Fibroblast of lung (primary cell): ENCODE measurements at regions not wholly inside any gene's neighbourhood (a gene's known extent, or its start where the extent isn't known, plus 50 kb on each side); places are given as distances from the start of the nearest gene placed in this dataset.
A peak's percentile ranks its signal among the peaks of the same experiment; 100 is the strongest.
"Not testable (repeated sequence)": the region's sequence is repeated elsewhere in the genome, so short reads cannot be mapped to it uniquely, and the experiment has no call there.

Experiments
- DNase-seq, 2 donors: peaks; one replicate each; pipeline versions ENCODE4 v3.0.0 to v3.0.0-alpha.2; 2010; ENCODE audit warnings: low read depth in 2 of 2
- H2AFZ ChIP-seq: 2 replicates; pipeline ENCODE4 v1.5.1; 2012; ENCODE audit warnings: low read length, control low read depth, inconsistent platforms
- H3K27ac ChIP-seq: 2 replicates; pipeline ENCODE4 v1.5.1; 2011; ENCODE audit warnings: low read length, control low read depth; ENCODE audit not compliant: insufficient read depth
- H3K27me3 ChIP-seq: 2 replicates; pipeline ENCODE4 v1.5.1; 2011; ENCODE audit warnings: mild to moderate bottlenecking, low read length; ENCODE audit not compliant: control insufficient read depth, insufficient read depth
- H3K36me3 ChIP-seq: 2 replicates; pipeline ENCODE4 v1.5.1; 2011; ENCODE audit warnings: low read length; ENCODE audit not compliant: control insufficient read depth, insufficient read depth
- H3K4me1 ChIP-seq: 2 replicates; pipeline ENCODE4 v1.5.1; 2011; ENCODE audit warnings: low read length; ENCODE audit not compliant: control insufficient read depth, insufficient read depth; ENCODE audit errors: extremely low read depth
- H3K4me2 ChIP-seq: 2 replicates; pipeline ENCODE4 v1.5.1; 2011; ENCODE audit warnings: low read length, control low read depth; ENCODE audit not compliant: insufficient read depth; ENCODE audit errors: extremely low read depth
- H3K4me3 ChIP-seq, 4 experiments: fragments of 200-600 bp in 1 of 4; sonication (generic) in 1 of 4; replicated peaks in 1 of 4; 2 replicates each; pipeline ENCODE4 v1.5.1; 2011 to 2016; ENCODE audit warnings: low read length in 4 of 4, low read depth in 3 of 4, mild to moderate bottlenecking in 3 of 4, control low read depth in 2 of 4, inconsistent platforms in 1 of 4, mixed read lengths in 1 of 4; ENCODE audit not compliant: insufficient read depth in 1 of 4; ENCODE audit errors: control extremely low read depth in 1 of 4
- H3K79me2 ChIP-seq: 2 replicates; pipeline ENCODE4 v1.5.1; 2012; ENCODE audit warnings: mild to moderate bottlenecking, low read length, inconsistent platforms; ENCODE audit not compliant: control insufficient read depth, insufficient read depth
- H3K9ac ChIP-seq: 2 replicates; pipeline ENCODE4 v1.5.1; 2011; ENCODE audit warnings: mild to moderate bottlenecking, low read length, control low read depth; ENCODE audit not compliant: insufficient read depth
- H3K9me3 ChIP-seq: 2 replicates; pipeline ENCODE4 v1.5.1; 2012; ENCODE audit warnings: low read depth, low read length; ENCODE audit not compliant: control insufficient read depth, insufficient read depth
- H4K20me1 ChIP-seq: 2 replicates; pipeline ENCODE4 v1.5.1; 2011; ENCODE audit warnings: low read length; ENCODE audit not compliant: control insufficient read depth, insufficient read depth; ENCODE audit errors: extremely low read depth
- EZH2 ChIP-seq: IDR thresholded peaks from 2 replicates; pipeline ENCODE4 v1.5.1; 2012; ENCODE audit warnings: low read length, control low read depth, mild to moderate bottlenecking; ENCODE audit errors: missing control alignments
- TF ChIP-seq, protein P1 (sequence below), 2 donors: IDR thresholded peaks in 1 of 2; conservative IDR thresholded peaks in 1 of 2; 1 replicate in 1 of 2; 2 replicates in 1 of 2; pipeline ENCODE4 v1.5.1; 2011 to 2012; ENCODE audit warnings: low read length in 2 of 2, control low read depth in 1 of 2, inconsistent platforms in 1 of 2, low read depth in 1 of 2, mild to moderate bottlenecking in 1 of 2

DNA sequence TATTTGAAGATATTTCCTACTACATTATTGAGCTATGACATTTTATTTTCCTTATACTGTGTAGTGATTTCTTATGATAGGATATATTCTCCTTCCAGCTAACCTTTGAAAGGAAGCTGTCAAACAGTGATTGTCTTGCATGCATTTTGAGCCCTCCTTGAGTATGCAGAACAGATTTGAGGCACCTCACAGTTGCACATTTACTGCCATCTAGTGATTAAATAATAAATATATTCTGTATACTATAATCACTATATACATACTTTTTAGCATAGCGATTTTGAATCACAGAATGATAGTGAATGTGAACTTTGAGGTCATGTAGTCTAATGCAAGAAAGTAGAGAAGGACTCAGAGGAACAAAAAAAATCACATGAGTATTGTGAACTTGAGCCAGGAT is 268.4 kb upstream of the CDH19 start:
- Histone ChIP-seq H3K79me2 (no peaks in the 10 kb centered on the region), H3K27ac (no peak overlapping the region), H3K4me3 (no peak overlapping the region), H2AFZ (no peak overlapping the region), H3K27me3 (no peaks in the 10 kb centered on the region), H3K36me3 (no peaks in the 10 kb centered on the region), H3K4me1 (no peaks in the 10 kb centered on the region), H4K20me1 (no peaks in the 10 kb centered on the region), H3K4me2 (no peak overlapping the region), H3K9me3 (no peaks in the 10 kb centered on the region), H3K9ac (no peak overlapping the region)
- DNase-seq, result peak; percentile 16 to 19
- no peak for TF ChIP-seq EZH2
- TF ChIP-seq, protein P1, sequence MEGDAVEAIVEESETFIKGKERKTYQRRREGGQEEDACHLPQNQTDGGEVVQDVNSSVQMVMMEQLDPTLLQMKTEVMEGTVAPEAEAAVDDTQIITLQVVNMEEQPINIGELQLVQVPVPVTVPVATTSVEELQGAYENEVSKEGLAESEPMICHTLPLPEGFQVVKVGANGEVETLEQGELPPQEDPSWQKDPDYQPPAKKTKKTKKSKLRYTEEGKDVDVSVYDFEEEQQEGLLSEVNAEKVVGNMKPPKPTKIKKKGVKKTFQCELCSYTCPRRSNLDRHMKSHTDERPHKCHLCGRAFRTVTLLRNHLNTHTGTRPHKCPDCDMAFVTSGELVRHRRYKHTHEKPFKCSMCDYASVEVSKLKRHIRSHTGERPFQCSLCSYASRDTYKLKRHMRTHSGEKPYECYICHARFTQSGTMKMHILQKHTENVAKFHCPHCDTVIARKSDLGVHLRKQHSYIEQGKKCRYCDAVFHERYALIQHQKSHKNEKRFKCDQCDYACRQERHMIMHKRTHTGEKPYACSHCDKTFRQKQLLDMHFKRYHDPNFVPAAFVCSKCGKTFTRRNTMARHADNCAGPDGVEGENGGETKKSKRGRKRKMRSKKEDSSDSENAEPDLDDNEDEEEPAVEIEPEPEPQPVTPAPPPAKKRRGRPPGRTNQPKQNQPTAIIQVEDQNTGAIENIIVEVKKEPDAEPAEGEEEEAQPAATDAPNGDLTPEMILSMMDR (conservative IDR thresholded peaks at IDR 0.05 in 1 of 2, IDR thresholded peaks at IDR 0.05 in 1 of 2; ENCODE audit: low read depth in 1 of 2, low read length in 2 of 2), result no peak

DNA sequence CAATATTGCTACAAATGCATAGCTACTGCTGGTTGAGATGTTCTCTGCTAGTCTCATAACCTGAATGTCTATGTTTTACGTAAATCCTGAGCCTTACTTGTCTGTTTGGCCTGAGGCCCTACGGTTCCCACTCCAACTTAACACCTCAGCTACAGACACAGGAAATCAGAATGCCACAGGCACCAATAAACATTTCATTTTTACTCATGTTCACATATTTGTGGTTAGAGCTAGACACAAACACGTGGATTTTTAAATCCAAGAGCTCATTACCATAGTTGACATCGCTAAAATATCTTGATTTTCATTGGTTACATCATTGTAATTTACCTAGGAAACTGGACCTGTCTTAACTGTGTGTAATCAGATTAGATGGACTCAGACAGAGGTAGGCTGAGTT is 263.8 kb upstream of the CDH19 start:
- DNase-seq, result peak in 1 of 2 donors; percentile 79
- H3K27ac ChIP-seq, result no peak overlapping the region
- H2AFZ ChIP-seq, result no peak overlapping the region
- no peaks in the 10 kb centered on the region for H3K4me1 ChIP-seq
- H4K20me1 ChIP-seq, result no peaks in the 10 kb centered on the region
- H3K36me3 ChIP-seq, result no peaks in the 10 kb centered on the region
- H3K79me2 ChIP-seq, result no peaks in the 10 kb centered on the region
- no peak overlapping the region for H3K4me2 ChIP-seq
- no peaks in the 10 kb centered on the region for H3K27me3 ChIP-seq
- no peak overlapping the region for H3K4me3 ChIP-seq
- H3K9ac ChIP-seq, result no peak overlapping the region
- no peak for TF ChIP-seq EZH2
- TF ChIP-seq, protein P1 (conservative IDR thresholded peaks at IDR 0.05 in 1 of 2, IDR thresholded peaks at IDR 0.05 in 1 of 2; ENCODE audit: low read depth in 1 of 2, low read length in 2 of 2), result no peak
- H3K9me3 ChIP-seq, result no peaks in the 10 kb centered on the region

DNA sequence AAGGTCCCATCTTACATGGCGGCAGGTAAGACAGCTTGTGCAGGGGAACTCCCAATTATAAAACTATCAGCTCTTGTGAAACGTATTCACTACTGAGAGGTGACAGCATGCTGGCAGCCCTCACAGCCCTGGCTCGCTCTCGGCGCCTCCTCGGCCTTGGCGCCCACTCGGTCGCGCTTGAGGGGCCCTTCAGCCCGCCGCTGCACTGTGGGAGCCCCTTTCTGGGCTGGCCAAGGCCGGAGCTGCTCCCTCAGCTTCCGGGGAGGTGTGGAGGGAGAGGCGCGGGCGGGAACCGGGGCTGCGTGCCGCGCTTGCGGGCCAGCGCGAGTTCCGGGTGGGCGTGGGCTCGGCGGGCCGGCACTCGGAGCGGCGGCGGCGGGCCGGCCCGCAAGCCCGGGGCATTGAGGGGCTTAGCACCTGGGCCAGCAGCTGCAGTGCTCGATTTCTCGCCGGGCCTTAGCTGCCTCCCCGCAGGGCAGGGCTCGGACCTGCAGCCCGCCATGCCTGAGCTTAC is 262.6 kb upstream of the CDH19 start:
- not testable (repeated sequence) for H3K9ac ChIP-seq, H3K79me2 ChIP-seq, H3K4me2 ChIP-seq, H3K27me3 ChIP-seq, DNase-seq, H2AFZ ChIP-seq, H3K9me3 ChIP-seq, H3K4me3 ChIP-seq, H3K4me1 ChIP-seq, H3K27ac ChIP-seq, H4K20me1 ChIP-seq, H3K36me3 ChIP-seq
